ENCODE measurements at regions not wholly inside any gene's neighbourhood (a gene's known extent, or its start where the extent isn't known, plus 50 kb on each side); places are given as distances from the start of the nearest gene placed in this dataset.
"Not testable (repeated sequence)": the region's sequence is repeated elsewhere in the genome, so short reads cannot be mapped to it uniquely, and the experiment has no call there.

- no peak for DNase-seq (ENCODE audit: low read depth in 2 of 2)
These were observed 87.3 kb upstream of the ABCC4 start for GRCh38 chr13:95388420-95389079.

- no peak for DNase-seq (ENCODE audit: low read depth in 2 of 2)
These were observed 90.1 kb upstream of the ABCC4 start for GRCh38 chr13:95391362-95391761.

- no peak for DNase-seq (ENCODE audit: low read depth in 2 of 2)
These were observed 90.5 kb upstream of the ABCC4 start for GRCh38 chr13:95391785-95392184.

- no peak for DNase-seq (ENCODE audit: low read depth in 2 of 2)
These were observed 91.3 kb upstream of the ABCC4 start for GRCh38 chr13:95392597-95392996.

GRCh38 chr13:95403349-95404140 is 102.3 kb upstream of the ABCC4 start:
- DNase-seq (ENCODE audit: low read depth in 2 of 2) = no peak

- DNase-seq (ENCODE audit: low read depth in 2 of 2) = peak; percentile 42 to 46
These were observed 103.1 kb upstream of the ABCC4 start for GRCh38 chr13:95404141-95404882.

- no peak for DNase-seq (ENCODE audit: low read depth in 2 of 2)
These were observed 104.9 kb upstream of the ABCC4 start for GRCh38 chr13:95406176-95406575.

- no peak for DNase-seq (ENCODE audit: low read depth in 2 of 2)
These were observed 110.3 kb upstream of the ABCC4 start for GRCh38 chr13:95411428-95412040.

GRCh38 chr13:95418946-95419345 is 117.7 kb upstream of the ABCC4 start:
- no peak for DNase-seq (ENCODE audit: low read depth in 2 of 2)

- no peak for DNase-seq (ENCODE audit: low read depth in 2 of 2)
These were observed 119.2 kb upstream of the ABCC4 start for GRCh38 chr13:95420501-95420900.

- no peak for DNase-seq (ENCODE audit: low read depth in 2 of 2)
These were observed 125.4 kb upstream of the ABCC4 start for GRCh38 chr13:95426631-95427030.

GRCh38 chr13:95430525-95430924 is 122.0 kb upstream of the CLDN10 start:
- DNase-seq (ENCODE audit: low read depth in 2 of 2) = not testable (repeated sequence)

GRCh38 chr13:95432141-95432540 is 120.4 kb upstream of the CLDN10 start:
- DNase-seq (ENCODE audit: low read depth in 2 of 2) = no peak

- no peak for DNase-seq (ENCODE audit: low read depth in 2 of 2)
These were observed 119.0 kb upstream of the CLDN10 start for GRCh38 chr13:95433537-95433936.

- no peak for DNase-seq (ENCODE audit: low read depth in 2 of 2)
These were observed 118.4 kb upstream of the CLDN10 start for GRCh38 chr13:95434111-95434510.

GRCh38 chr13:95437561-95437960 is 115.0 kb upstream of the CLDN10 start:
- DNase-seq (ENCODE audit: low read depth in 2 of 2) = no peak

- no peak for DNase-seq (ENCODE audit: low read depth in 2 of 2)
These were observed 114.2 kb upstream of the CLDN10 start for GRCh38 chr13:95438297-95438696.

- DNase-seq (ENCODE audit: low read depth in 2 of 2) = no peak
These were observed 112.0 kb upstream of the CLDN10 start for GRCh38 chr13:95440441-95441088.

- no peak for DNase-seq (ENCODE audit: low read depth in 2 of 2)
These were observed 111.2 kb upstream of the CLDN10 start for GRCh38 chr13:95441326-95441725.

- DNase-seq (ENCODE audit: low read depth in 2 of 2) = no peak
These were observed 108.4 kb upstream of the CLDN10 start for GRCh38 chr13:95444006-95444730.

GRCh38 chr13:95445131-95445530 is 107.4 kb upstream of the CLDN10 start:
- no peak for DNase-seq (ENCODE audit: low read depth in 2 of 2)
